K562 (cell line): ENCODE measurements at regions not wholly inside any gene's neighbourhood (a gene's known extent, or its start where the extent isn't known, plus 50 kb on each side); places are given as distances from the start of the nearest gene placed in this dataset.

Experiments used
- ATAC-seq: fragments of 200-7000 bp; cut with Tn5 transposase; 3 replicates; pipeline ENCODE4 v1.9.1; 2020; ENCODE audit warnings: moderate library complexity
- BruUV-seq: library from RNA; stranded (reverse); fragments of 400-500 nt; replicated peaks from 2 replicates; lab custom pipeline; 2021; lab: Mats Ljungman, UMichigan
- CTCF ChIA-PET: fragments of 300-600 bp; formaldehyde crosslinking; extraction: SDS; loops from one replicate; lab custom pipeline; 2021; ENCODE audit warnings: low intra/inter-chr PET ratio; lab: Yijun Ruan, JAX
- POLR2A ChIA-PET: fragments of 300-600, 350-650 bp; sonication (Branson Sonifier 250); formaldehyde crosslinking; extraction: SDS; loops from one replicate; lab custom pipeline; 2021; ENCODE audit warnings: antibody characterized with exemption, inconsistent platforms; lab: Yijun Ruan, JAX
- DNase-seq, 4 experiments: peaks; one replicate each; pipeline versions ENCODE4 v3.0.0 to v3.0.0-alpha.2; 2011 to 2018; ENCODE audit warnings: low spot score in 3 of 4, mixed read lengths in 3 of 4; ENCODE audit errors: extremely low read depth in 1 of 4
- FAIRE-seq: peaks from 2 replicates; lab custom pipeline; 2011; peaks lifted over from hg19 to GRCh38; lab: Jason Lieb, UNC
- H2AFZ ChIP-seq: 2 replicates; pipeline ENCODE4 v1.6.0; 2011; ENCODE audit warnings: low read depth, low read length, control low read depth, inconsistent platforms
- H3K27ac ChIP-seq: fragments of 200-600 bp; 3 replicates; pipeline ENCODE4 v1.8.0; 2011; ENCODE audit warnings: low read depth, mild to moderate bottlenecking, control low read depth, inconsistent platforms, low read length, moderate library complexity, mixed read lengths; ENCODE audit errors: extremely low read depth
- H3K27me3 ChIP-seq, 2 experiments: fragments of 300-600 bp in 1 of 2; 2 replicates in 1 of 2; 3 replicates in 1 of 2; pipeline versions ENCODE4 v1.6.0 to v1.8.0; 2011; ENCODE audit warnings: inconsistent platforms in 2 of 2, low read length in 2 of 2, mild to moderate bottlenecking in 1 of 2, mixed read lengths in 1 of 2, moderate library complexity in 1 of 2; ENCODE audit not compliant: control insufficient read depth in 2 of 2, insufficient read depth in 2 of 2
- H3K36me3 ChIP-seq: fragments of 300-600 bp; 3 replicates; pipeline ENCODE4 v1.8.0; 2011; ENCODE audit warnings: mild to moderate bottlenecking, low read length, inconsistent platforms; ENCODE audit not compliant: control insufficient read depth, insufficient read depth
- H3K4me1 ChIP-seq, 2 experiments: fragments of 200-600 bp in 1 of 2; replicated peaks in 1 of 2; 2 replicates in 1 of 2; 3 replicates in 1 of 2; pipeline versions ENCODE4 v1.5.1 to v1.8.0; 2011; ENCODE audit warnings: inconsistent platforms in 2 of 2, low read length in 2 of 2, mild to moderate bottlenecking in 1 of 2, mixed read lengths in 1 of 2, moderate library complexity in 1 of 2; ENCODE audit not compliant: control insufficient read depth in 2 of 2, insufficient read depth in 2 of 2
- H3K4me2 ChIP-seq: 2 replicates; pipeline ENCODE4 v1.6.1; 2011; ENCODE audit warnings: low read length, control low read depth, inconsistent platforms, mixed read lengths; ENCODE audit not compliant: insufficient read depth
- H3K4me3 ChIP-seq: fragments of 200-600 bp; sonication (generic), shearing (Covaris generic); 2 replicates; pipeline ENCODE4 v1.5.1; 2016; ENCODE audit warnings: control low read depth, inconsistent platforms
- H3K79me2 ChIP-seq: fragments of 200-600 bp; 3 replicates; pipeline ENCODE4 v1.8.0; 2011; ENCODE audit warnings: low read length, inconsistent platforms; ENCODE audit not compliant: control insufficient read depth, insufficient read depth
- H3K9ac ChIP-seq, 2 experiments: 2 replicates each; pipeline versions ENCODE4 v1.6.0 to v1.6.1; 2011; ENCODE audit warnings: low read depth in 2 of 2, low read length in 2 of 2, control low read depth in 1 of 2, inconsistent platforms in 1 of 2, mild to moderate bottlenecking in 1 of 2, mixed read lengths in 1 of 2; ENCODE audit not compliant: insufficient read depth in 1 of 2
- H3K9me1 ChIP-seq: one replicate; pipeline ENCODE4 v1.6.0; 2011; ENCODE audit warnings: inconsistent platforms, mild to moderate bottlenecking, low read length, moderate library complexity; ENCODE audit not compliant: control insufficient read depth, insufficient read depth
- H3K9me3 ChIP-seq: replicated peaks from 2 replicates; pipeline ENCODE4 v1.5.1; 2011; ENCODE audit warnings: low read depth, low read length, inconsistent platforms; ENCODE audit not compliant: control insufficient read depth, insufficient read depth
- H4K20me1 ChIP-seq: replicated peaks from 2 replicates; pipeline ENCODE4 v1.6.1; 2011; ENCODE audit warnings: low read length, inconsistent platforms, mixed read lengths; ENCODE audit not compliant: control insufficient read depth, insufficient read depth
- ARID3B ChIP-seq: fragments of 250-450 bp; sonication (Bioruptor Pico); IDR thresholded peaks from 2 replicates; pipeline ENCODE4 v1.4.0; 2020; ENCODE audit warnings: borderline replicate concordance
- E2F4 ChIP-seq: sonication (generic); formaldehyde crosslinking; IDR thresholded peaks from 2 replicates; pipeline ENCODE4 v1.8.0; 2022; ENCODE audit warnings: mild to moderate bottlenecking, low read depth, missing genetic modification reagents
- GTF2A2 ChIP-seq: IDR thresholded peaks from 2 replicates; pipeline ENCODE4 v1.6.1; 2016; ENCODE audit warnings: mild to moderate bottlenecking, missing genetic modification characterization, missing compliant biosample characterization
- NCOA6 ChIP-seq: fragments of 450-650 bp; IDR thresholded peaks from 2 replicates; pipeline ENCODE4 v1.6.1; 2017; ENCODE audit warnings: mild to moderate bottlenecking
- RBM25 ChIP-seq: fragments of 200-400 bp; formaldehyde crosslinking; IDR thresholded peaks from 2 replicates; pipeline ENCODE4 v1.6.1; 2018; ENCODE audit warnings: low read length, low read depth, moderate library complexity; ENCODE audit not compliant: severe bottlenecking
- SRSF1 ChIP-seq: fragments of 200-400 bp; formaldehyde crosslinking; IDR thresholded peaks from 2 replicates; pipeline ENCODE4 v1.6.1; 2017; ENCODE audit warnings: mild to moderate bottlenecking, low read depth, low read length, moderate library complexity
- TBP ChIP-seq: optimal IDR thresholded peaks from 2 replicates; pipeline ENCODE3; 2011; ENCODE audit warnings: low read depth, low read length, improper control_type of control experiment
- ZMIZ1 ChIP-seq, 2 experiments: fragments of 150-350 bp in 1 of 2; IDR thresholded peaks; 2 replicates each; pipeline ENCODE4 v1.6.1; 2012 to 2016; ENCODE audit warnings: low read depth in 2 of 2, low read length in 2 of 2, mild to moderate bottlenecking in 1 of 2, moderate library complexity in 1 of 2
- ZNF140 ChIP-seq: fragments of 250-450 bp; sonication (Bioruptor Pico); IDR thresholded peaks from 2 replicates; pipeline ENCODE4 v1.8.0; 2021; ENCODE audit warnings: moderate library complexity, mild to moderate bottlenecking, inconsistent platforms
- ZNF384 ChIP-seq: IDR thresholded peaks from 2 replicates; pipeline ENCODE4 v1.6.1; 2012; ENCODE audit warnings: low read depth, low read length, improper control_type of control experiment
- ZNF780A ChIP-seq: fragments of 250-450 bp; sonication (Bioruptor Pico); IDR thresholded peaks from 2 replicates; pipeline ENCODE4 v1.5.0; 2021; ENCODE audit warnings: mild to moderate bottlenecking
- WGBS: fragments of 100-300 bp; shearing (Covaris generic); methylation state at CpG from one replicate; pipeline ENCODE4 v1.1.6; 2016; ENCODE audit warnings: low coverage, mixed read lengths; ENCODE audit not compliant: insufficient coverage; ENCODE audit errors: missing lambda C conversion rate; 5-methylcytosine and 5-hydroxymethylcytosine counted together
- in situ Hi-C: fragments of 300-500 bp; cut with MboI; formaldehyde crosslinking; loops from 4 replicates; pipeline ENCODE4 v1.15.0; 2018; ENCODE audit warnings: inconsistent platforms, mixed read lengths
- intact Hi-C: fragments of 100-400 bp; cut with micrococcal nuclease; formaldehyde crosslinking; loops from 2 replicates; pipeline ENCODE4 v1.14.2; 2022

- no peak overlapping the region for H2AFZ ChIP-seq
- no peaks in the 10 kb centered on the region for H3K9me3 ChIP-seq
- FAIRE-seq = no peak
- H3K79me2 ChIP-seq = no peaks in the 10 kb centered on the region
- no peak overlapping the region for H3K9ac ChIP-seq
- ATAC-seq = no peak
- H3K36me3 ChIP-seq = no peaks in the 10 kb centered on the region
- intact Hi-C loops = no loop called here
- H3K4me3 ChIP-seq = no peak overlapping the region
- H3K27me3 ChIP-seq = no peaks in the 10 kb centered on the region
- no peaks in the 10 kb centered on the region for H4K20me1 ChIP-seq
- H3K4me2 ChIP-seq = no peak overlapping the region
- ChIA-PET POLR2A (no interaction called here), CTCF (no interaction called here)
- no TSS peak for BruUV-seq
- no peak for TF ChIP-seq NCOA6
- TF ChIP-seq ZNF140 = no peak
- TF ChIP-seq SRSF1 = no peak
- no peak for TF ChIP-seq ZNF780A (CRISPR knock-in tag)
- no peak for TF ChIP-seq ARID3B
- TF ChIP-seq E2F4 = no peak
- TF ChIP-seq TBP = no peak
- TF ChIP-seq ZMIZ1 (IDR thresholded peaks at IDR 0.05; ENCODE audit: low read depth in 2 of 2, low read length in 2 of 2) = no peak
- no peak for TF ChIP-seq ZNF384
- TF ChIP-seq GTF2A2 = no peak
- TF ChIP-seq RBM25 = no peak
- H3K4me1 ChIP-seq = no peaks in the 10 kb centered on the region
- WGBS = 3% methylated on average over 2 of the region's 2 CpGs
- DNase-seq = no peak
- no peaks in the 10 kb centered on the region for H3K9me1 ChIP-seq
- in situ Hi-C loops = no loop called here
- H3K27ac ChIP-seq = no peak overlapping the region
Observed at GRCh38 chr4:178066338-178066941, 624.2 kb upstream of the AGA start.
